Erythroblast (primary cell): ENCODE measurements at regions not wholly inside any gene's neighbourhood (a gene's known extent, or its start where the extent isn't known, plus 50 kb on each side); places are given as distances from the start of the nearest gene placed in this dataset.

ENCODE experiments used
- GATA1 ChIP-seq: IDR thresholded peaks from 2 replicates; pipeline ENCODE4 v1.6.1; 2011; ENCODE audit warnings: low read depth, mild to moderate bottlenecking, control low read depth, low read length, moderate library complexity
- POLR2A ChIP-seq: IDR thresholded peaks from 2 replicates; pipeline ENCODE4 v1.6.1; 2011; ENCODE audit warnings: mild to moderate bottlenecking, low read length

DNA sequence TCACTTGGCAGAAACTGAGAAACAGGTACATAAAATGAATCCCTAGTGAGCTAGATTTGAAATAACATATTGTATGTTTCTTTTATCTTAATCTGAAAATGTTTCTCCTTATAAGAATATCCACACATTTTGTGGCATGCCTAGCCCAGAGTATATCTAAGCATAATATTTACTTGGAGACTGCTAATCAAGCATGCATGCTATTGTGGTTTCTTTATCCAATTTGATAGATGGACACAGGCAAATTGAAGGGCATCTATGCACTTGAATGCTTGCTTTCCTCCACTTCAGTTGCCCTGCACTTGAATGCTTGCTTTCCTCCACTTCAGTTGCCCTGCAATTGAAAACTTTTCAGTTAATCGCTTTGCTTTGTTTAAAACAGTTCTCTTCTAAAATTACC, 729.8 kb downstream of the TBC1D32 start:
- no peak for TF ChIP-seq POLR2A
- TF ChIP-seq GATA1, result no peak
